CD4-positive, alpha-beta T cell treated with Interleukin-17A for 1 hour (primary cell): ENCODE measurements at regions not wholly inside any gene's neighbourhood (a gene's known extent, or its start where the extent isn't known, plus 50 kb on each side); places are given as distances from the start of the nearest gene placed in this dataset.
"Not testable (repeated sequence)": the region's sequence is repeated elsewhere in the genome, so short reads cannot be mapped to it uniquely, and the experiment has no call there.

Experiments
- DNase-seq: peaks from one replicate; pipeline ENCODE4 v3.0.0-alpha.2; 2020

- DNase-seq = not testable (repeated sequence)
Observed at GRCh38 chr6:21282360-21282759, 311.2 kb upstream of the SOX4 start.

GRCh38 chr6:21284166-21284565 is 309.4 kb upstream of the SOX4 start:
- DNase-seq = no peak

- DNase-seq = no peak
Observed at GRCh38 chr6:21284706-21285105, 308.8 kb upstream of the SOX4 start.

- no peak for DNase-seq
Observed at GRCh38 chr6:21294144-21294543, 299.4 kb upstream of the SOX4 start.

- DNase-seq = no peak
Observed at GRCh38 chr6:21295506-21296240, 297.9 kb upstream of the SOX4 start.

- no peak for DNase-seq
Observed at GRCh38 chr6:21297665-21298064, 295.9 kb upstream of the SOX4 start.

GRCh38 chr6:21299216-21299615 is 294.3 kb upstream of the SOX4 start:
- DNase-seq = no peak

GRCh38 chr6:21300439-21300838 is 293.1 kb upstream of the SOX4 start:
- DNase-seq = no peak

GRCh38 chr6:21305893-21306332 is 287.6 kb upstream of the SOX4 start:
- no peak for DNase-seq

- no peak for DNase-seq
Observed at GRCh38 chr6:21306546-21306945, 287.0 kb upstream of the SOX4 start.

GRCh38 chr6:21309807-21310221 is 283.7 kb upstream of the SOX4 start:
- no peak for DNase-seq

- DNase-seq = no peak
Observed at GRCh38 chr6:21310568-21311140, 282.9 kb upstream of the SOX4 start.

- no peak for DNase-seq
Observed at GRCh38 chr6:21312118-21312517, 281.4 kb upstream of the SOX4 start.

GRCh38 chr6:21317642-21318041 is 275.9 kb upstream of the SOX4 start:
- DNase-seq = no peak

- DNase-seq = no peak
Observed at GRCh38 chr6:21321076-21321475, 272.5 kb upstream of the SOX4 start.

GRCh38 chr6:21321531-21321930 is 272.0 kb upstream of the SOX4 start:
- no peak for DNase-seq

GRCh38 chr6:21323577-21323976 is 270.0 kb upstream of the SOX4 start:
- DNase-seq = no peak

GRCh38 chr6:21325201-21325856 is 268.2 kb upstream of the SOX4 start:
- DNase-seq = no peak

GRCh38 chr6:21327326-21328112 is 266.0 kb upstream of the SOX4 start:
- no peak for DNase-seq

GRCh38 chr6:21331235-21331634 is 262.3 kb upstream of the SOX4 start:
- no peak for DNase-seq

GRCh38 chr6:21332077-21332476 is 261.5 kb upstream of the SOX4 start:
- DNase-seq = no peak

GRCh38 chr6:21332660-21333059 is 260.9 kb upstream of the SOX4 start:
- no peak for DNase-seq

- DNase-seq = no peak
Observed at GRCh38 chr6:21333715-21334114, 259.8 kb upstream of the SOX4 start.
